ENCODE measurements at regions not wholly inside any gene's neighbourhood (a gene's known extent, or its start where the extent isn't known, plus 50 kb on each side); places are given as distances from the start of the nearest gene placed in this dataset.

GRCh38 chr5:133738271-133738670 lies 125.9 kb upstream of the FSTL4 start:
- DNase-seq (ENCODE audit: low spot score): no peak

DNA sequence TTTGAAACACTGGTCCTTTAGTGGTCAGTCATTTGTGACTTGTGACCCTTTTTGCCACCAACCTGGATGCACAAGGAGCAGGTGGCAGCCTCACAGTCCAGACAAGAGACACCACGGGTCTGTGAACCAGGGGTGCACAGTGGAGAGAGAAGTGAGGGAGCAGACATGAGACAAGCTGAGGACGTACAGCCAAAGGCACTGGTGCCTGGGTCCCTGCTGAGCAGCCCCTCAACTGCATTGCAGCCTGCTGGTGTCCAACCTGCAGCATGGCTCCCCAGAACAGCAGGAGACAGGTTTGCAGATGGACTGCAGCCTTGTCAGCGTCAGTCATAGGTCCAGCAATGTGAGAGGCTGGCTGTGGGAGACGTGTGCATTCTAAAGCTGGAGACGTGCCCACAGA lies 124.2 kb upstream of the FSTL4 start:
- no peak for DNase-seq (ENCODE audit: low spot score)

DNA sequence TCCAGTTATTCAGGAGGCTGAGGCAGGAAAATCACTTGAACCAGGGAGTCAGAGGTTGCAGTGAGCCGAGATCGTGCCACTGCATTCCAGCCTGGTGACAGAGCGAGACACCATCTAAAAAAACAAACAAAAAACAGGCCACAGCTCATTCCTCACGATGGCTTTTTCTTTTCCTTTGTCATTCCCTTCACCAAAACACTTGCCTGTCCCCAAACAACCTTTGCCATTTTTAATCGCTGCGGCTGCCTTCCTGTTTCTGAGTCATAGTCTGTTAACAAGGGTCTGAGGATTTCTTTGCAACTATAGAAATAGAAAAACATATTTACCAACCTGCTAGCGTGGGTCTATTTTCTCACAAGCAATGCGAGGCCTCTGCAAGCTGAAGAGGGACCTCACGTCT lies 123.0 kb upstream of the FSTL4 start:
- no peak for DNase-seq (ENCODE audit: low spot score)

- no peak for DNase-seq (ENCODE audit: low spot score)
These were observed 122.6 kb upstream of the FSTL4 start for GRCh38 chr5:133734916-133735315.

DNA sequence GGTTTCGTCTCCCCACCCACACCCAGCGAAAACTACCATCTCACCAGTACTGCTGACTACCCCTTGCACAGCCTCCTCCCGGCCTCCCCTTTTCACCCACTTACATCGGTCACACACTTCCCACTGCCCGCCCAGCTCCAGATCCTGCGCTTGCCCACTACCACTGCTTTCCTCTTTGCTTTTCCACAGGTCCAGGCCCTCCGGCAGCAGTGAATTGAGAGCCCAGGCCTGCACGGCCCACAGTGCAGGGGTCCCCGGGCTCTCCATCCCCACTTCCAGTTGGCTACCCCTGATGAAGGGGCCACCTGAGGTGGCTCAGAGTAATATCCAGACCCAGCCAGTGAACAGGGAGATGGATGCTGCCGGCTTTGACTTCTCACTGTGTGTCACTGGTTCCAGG lies 120.2 kb upstream of the FSTL4 start:
- no peak for DNase-seq (ENCODE audit: low spot score)

DNA sequence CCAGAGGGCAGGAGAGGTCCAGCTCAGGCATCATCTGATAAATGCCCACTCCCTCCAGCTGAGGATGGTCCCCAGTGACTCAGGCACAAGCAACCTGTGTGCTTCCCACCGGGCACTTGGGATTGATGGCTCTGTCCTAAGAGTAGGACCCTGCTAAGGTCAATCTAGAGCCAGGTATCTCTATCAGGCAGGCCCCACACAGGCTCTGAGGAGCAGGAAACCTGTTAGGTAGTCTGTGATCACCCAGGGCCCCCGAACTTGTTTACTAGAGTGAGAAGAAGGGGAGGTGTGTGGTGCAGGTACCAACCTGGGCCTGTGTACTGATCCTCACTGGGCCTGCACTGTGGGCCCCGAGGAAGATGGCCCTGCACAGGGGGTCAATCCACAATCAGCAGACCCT lies 119.6 kb upstream of the FSTL4 start:
- DNase-seq (ENCODE audit: low spot score): no peak

DNA sequence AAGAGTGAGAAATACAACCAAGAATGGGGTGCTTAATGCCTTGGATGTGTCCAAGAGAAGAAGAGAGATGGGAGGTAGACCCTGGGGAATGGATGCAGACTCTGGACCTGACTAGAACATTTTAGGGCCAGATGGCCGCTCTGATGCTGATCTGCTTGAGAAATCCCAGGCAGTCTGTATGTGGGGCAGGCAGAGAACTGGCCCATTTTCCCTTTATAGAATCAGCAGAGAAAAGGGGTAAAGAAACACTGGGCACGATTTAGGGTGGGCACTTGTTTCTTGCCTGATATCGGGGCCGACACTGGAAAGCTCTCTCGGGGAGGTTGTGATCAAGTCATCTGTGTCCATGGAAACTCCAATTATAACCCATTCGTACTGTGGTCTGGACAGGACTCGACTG lies 118.5 kb upstream of the FSTL4 start:
- no peak for DNase-seq (ENCODE audit: low spot score)

DNA sequence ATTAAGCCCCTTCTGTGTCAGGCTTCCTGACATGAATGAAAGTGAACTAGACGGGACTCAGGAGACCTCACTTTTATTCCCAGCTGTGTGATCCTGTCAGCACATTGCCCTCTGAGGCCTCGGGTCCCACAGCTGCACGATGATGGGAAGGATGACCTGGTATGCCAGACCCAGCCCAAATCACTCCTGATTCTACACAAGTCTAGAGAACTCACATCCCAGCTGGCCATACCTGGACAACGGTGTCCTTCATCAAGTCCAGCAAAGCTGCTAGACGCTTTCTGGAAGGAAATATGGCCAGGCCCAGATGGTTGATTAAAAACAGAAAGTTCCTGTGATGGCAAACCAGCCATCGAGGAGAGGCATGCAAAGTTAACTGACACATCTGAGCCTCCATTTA lies 118.0 kb upstream of the FSTL4 start:
- no peak for DNase-seq (ENCODE audit: low spot score)

GRCh38 chr5:133729800-133730199 lies 117.5 kb upstream of the FSTL4 start:
- no peak for DNase-seq (ENCODE audit: low spot score)

GRCh38 chr5:133728475-133728874 lies 116.1 kb upstream of the FSTL4 start:
- no peak for DNase-seq (ENCODE audit: low spot score)

DNA sequence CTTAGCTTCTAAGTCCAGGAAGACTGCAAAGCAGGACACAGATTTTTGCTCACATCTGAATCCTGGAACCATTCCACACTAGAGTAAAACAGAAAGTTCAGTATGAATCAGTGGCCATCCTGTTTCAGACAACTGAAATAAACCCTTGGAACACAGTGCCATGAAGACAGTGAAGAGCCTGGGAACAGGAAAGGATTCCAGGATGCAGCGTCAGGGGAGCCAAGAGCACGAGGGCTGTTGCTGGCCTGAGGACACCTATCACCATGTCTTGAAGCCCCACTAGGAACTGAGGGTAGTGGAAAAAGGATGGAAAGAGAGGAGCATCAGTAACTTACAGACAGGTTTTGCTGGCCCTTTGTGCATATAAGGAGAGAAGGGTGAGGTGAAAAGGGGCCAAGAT lies 115.3 kb upstream of the FSTL4 start:
- no peak for DNase-seq (ENCODE audit: low spot score)

DNA sequence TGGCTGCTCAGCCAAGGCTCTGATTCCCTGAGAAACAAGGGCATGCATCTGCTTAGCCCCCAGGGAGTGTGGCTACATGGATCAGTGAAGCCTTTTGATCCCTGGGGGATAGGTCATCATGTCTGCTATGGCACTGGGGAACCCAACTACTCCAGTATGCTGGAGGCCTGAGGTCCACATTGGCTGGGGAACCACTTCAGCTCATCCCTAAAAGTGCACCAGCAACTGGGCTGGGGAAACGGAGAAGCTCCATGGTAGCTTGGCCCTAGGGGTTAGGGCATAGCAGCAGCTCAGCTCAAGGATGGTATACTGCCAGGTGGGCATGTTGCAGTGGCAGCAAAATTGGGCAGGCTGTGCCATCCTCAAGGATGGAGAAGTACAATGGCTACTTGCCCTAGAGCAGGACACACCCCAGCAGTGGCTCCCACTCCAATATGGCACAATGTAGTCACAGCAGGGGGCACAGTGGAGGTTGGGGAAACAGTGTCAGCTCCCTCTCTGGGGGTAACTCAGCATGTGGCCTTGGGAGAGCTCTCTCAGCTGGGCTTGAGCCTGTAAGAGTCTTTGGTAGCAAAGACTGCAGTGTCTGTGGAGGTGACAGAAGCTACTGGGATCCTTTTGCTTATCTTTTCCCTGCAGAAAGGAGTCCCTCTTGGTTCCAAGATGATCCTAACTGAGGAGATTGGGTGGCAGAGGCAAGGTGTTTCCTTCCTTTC lies 111.5 kb upstream of the FSTL4 start:
- DNase-seq (ENCODE audit: low spot score): no peak

GRCh38 chr5:133723126-133723525 lies 110.8 kb upstream of the FSTL4 start:
- DNase-seq (ENCODE audit: low spot score): no peak

DNA sequence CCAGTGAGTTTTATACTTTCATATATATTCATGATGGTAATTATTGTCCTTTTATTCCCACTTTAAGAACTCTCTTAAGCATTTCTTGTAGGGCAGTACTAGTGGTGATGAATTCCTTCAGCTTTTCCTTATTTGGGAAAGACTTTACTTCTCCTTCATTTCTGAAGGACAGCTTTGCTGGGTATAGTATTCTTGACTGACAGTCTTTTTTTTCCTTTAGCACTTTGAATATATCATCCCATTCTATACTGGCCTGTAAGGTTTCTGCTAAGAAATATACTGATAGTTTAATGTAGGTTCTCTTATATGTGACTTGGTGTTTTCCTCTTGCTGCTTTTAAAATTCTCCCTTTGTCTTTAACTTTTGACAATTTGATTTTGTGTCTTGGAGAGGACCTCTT lies 109.0 kb upstream of the FSTL4 start:
- no peak for DNase-seq (ENCODE audit: low spot score)

DNA sequence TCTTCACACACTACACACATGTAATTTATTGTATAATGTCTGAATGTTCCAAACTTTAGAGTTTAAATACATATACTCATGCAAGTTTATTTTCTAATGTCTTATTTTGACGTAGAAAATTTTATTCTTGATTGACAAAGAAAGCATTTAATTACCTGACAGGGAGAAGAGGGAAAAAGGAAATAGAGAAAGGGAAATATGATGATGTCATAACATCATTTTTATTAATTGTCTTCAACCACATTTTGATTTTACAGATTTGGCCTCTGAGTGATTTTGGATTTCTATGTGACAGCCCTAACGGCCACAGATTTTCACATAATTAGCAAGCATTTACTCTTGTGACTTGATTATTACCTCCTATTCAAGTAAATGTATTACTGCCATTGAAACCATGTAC lies 106.1 kb upstream of the FSTL4 start:
- no peak for DNase-seq (ENCODE audit: low spot score)

DNA sequence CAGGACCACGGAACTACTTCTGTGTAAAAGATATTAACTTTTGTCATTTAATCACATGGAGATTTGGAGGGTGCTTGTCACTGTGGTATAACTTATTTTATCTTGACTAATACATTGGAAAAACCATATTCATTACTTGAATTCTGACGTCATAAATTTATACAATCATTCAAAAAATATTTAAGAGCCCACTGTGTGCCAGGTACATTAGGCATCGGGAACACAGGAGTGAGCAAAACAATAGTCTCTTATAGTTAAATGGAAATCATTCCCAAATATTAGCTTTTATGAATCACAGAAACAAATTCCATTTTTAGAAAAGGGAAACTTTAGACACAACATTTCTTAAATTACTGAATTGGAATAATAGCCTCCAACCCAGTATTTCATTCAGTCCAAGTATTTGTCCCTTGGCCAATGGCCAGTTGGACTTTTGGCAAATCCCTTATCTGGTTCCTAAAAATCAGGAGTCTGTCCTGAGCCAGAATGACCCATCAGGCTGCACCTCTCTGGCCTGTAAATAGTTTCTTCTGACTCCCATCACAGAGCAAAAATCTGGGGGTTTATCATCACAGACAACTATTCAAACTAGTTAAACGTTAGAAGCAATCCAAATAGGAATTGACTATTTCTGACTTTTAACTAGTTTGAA lies 104.3 kb upstream of the FSTL4 start:
- no peak for DNase-seq (ENCODE audit: low spot score)

DNA sequence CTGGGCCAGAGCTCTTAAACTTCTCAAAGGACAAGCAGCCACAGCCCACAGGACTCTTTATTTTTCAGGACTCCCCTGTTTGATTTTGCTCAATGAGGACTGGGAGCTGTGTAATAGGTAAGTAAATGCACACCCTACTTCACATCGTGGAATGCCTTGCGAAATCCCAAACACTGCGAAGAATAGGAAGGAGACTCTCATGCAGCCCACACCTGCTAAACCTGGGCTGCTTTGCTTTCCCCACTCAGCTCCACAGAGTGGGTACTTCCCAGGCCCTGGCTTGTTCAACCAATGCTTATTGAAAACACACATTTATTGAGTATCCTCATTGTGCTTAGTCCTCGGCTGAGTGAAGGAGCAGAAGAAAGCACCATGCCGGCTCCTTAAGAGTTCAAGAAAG lies 103.3 kb upstream of the FSTL4 start:
- no peak for DNase-seq (ENCODE audit: low spot score)

DNA sequence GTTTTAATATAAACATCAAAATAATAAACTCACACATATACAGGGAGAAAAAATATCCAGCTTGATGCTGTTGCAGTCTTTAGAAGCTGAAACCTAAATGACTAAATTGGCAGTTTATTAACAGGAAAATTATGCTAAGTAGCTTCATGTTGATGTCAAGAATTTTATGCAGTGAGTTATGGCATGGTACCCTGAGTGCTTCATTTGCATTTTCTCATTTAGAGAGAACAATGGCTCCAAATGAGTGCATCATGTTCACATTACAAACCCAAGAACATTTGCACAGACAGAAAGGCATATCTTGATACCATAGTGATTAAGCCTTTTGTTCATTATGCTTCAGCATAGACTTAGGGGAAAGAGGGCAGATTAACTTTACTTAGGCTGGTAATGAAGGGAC lies 102.9 kb upstream of the FSTL4 start:
- no peak for DNase-seq (ENCODE audit: low spot score)

DNA sequence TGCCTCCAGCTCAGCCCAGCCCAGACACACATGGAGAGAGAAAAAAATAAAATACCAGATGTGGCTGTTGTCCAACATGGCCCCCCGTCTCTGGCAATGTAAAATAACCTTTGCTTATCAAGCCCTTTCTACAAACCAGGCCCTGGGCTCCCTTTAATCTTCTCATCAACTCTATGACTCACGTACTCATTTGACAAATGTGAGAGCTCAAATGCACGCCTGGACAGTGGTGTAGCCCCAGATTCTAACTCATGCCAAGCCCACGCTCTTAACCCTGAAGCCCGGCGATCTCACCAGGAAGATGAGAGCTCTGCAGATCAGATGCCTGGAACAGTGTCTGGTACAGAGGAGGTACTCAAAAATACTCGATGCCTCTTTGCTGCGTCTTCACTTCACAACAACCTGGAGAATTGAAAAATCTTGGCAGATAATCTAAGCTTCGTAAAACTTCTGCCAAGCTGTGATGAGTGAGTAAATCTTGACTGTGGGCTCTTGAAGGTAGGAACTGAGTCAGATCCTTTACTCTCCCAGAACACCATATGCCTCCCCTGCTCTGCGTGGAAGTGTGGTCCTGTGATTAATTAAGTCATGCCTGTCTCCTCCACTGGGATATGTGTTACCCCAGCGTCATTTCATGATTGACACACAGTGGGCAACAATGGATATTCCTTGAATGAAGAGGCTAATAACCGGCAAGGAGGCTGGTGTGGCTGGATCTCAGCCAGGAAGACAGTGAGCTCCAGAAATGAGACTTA lies 102.0 kb upstream of the FSTL4 start:
- DNase-seq (ENCODE audit: low spot score): peak; percentile 12

GRCh38 chr5:133713751-133714150 lies 101.4 kb upstream of the FSTL4 start:
- no peak for DNase-seq (ENCODE audit: low spot score)

DNA sequence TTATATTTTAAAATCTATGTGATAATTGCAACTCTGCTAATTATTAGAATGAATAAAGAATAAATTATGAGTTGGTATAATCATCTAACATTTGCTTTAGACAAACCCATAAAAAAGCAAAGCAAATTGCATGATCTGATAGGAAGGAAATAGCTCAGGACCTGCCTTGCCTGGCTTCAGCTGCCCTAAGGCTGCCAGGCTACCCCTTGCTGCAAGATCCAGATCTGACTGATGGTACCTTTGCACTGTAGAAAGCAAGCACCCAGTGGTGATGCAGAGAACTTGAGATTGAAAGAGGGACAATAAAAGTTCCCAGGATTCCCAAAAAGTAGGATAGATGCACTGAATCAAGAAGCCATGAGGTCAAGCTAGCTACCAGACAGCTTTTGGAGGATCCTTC lies 100.9 kb upstream of the FSTL4 start:
- DNase-seq (ENCODE audit: low spot score): no peak

DNA sequence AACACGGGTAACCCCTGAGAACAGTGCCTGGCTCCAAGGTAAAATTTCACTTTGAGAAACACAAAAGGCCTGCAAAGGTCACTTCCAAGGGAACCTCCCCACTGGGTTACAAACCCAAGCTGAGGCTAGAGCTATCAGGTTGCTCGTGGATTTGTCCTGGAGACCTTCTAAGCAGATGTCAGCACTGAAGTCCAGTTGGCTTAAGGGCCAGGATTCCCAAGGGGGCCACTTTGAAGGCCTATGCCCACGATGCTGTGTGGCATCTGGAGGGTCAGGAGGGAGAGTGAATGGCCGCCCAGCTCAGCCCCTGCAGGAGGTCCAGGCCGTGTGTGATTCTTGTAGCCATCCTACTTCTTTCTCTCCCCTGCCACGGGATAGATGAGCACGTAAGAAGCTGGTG lies 100.2 kb upstream of the FSTL4 start:
- no peak for DNase-seq (ENCODE audit: low spot score)

DNA sequence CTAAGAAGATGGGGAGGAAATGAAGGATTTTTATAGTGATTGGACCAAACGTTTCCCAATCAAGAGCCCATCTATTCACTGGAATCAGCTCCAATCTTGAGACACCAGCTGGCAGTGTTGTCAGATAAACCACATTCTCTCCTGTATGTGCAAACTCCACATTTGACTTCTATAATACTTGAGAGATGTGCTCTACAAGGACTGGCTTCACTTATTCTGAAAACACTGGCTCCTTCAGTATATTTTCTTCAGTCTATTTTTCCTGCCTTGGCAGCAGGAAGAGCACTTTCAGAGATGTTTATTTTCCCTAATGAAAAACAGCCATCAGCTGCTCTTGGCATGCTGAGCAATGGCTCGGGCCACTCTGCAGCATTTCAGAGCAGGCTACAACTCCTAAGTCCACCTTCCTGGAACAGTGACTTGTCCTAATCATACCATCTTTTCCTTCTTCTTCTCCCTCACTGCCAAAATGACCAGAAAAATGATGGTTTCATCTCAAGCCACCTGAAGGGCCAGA lies 96.9 kb upstream of the FSTL4 start:
- no peak for DNase-seq (ENCODE audit: low spot score)
